ENCODE measurements at regions not wholly inside any gene's neighbourhood (a gene's known extent, or its start where the extent isn't known, plus 50 kb on each side); places are given as distances from the start of the nearest gene placed in this dataset.

DNA sequence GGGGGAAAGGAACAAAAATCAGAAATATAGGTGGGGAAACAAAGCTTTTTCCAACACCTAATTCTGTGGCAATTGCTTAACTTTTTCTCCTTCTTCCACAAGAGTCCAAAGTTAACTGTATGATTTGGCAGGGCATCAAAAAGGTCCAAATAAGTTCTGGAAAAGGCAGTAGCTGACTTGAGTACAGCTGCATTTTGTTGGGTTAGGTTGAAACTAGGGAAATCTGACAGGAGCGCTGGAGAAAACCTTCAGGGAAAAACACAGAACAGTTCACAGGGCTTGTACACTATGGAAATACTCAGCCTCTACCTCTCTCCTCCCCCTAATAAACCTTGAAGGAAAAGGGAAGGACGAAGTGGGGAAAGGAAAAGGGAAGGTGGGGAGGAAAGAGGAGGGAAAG lies 438.6 kb downstream of the ZEB2 start:
- Histone ChIP-seq H4K20me1 (ENCODE audit: control insufficient read depth, insufficient read depth, insufficient read length) (no peaks in the 10 kb centered on the region), H3K23ac (ENCODE audit: insufficient read length, low read depth, low read length) (no peak overlapping the region), H3K4me1 (ENCODE audit: insufficient read depth, low read length) (no peaks in the 10 kb centered on the region), H3K9me3 (ENCODE audit: control insufficient read depth, low read depth, low read length) (no peaks in the 10 kb centered on the region), H4K91ac (ENCODE audit: insufficient read length, low read depth, low read length) (no peak overlapping the region), H2AK5ac (ENCODE audit: insufficient read length, low read length) (no peak overlapping the region), H3T11ph (ENCODE audit: low read length) (no peak overlapping the region), H3K18ac (ENCODE audit: insufficient read length, low read depth, low read length) (no peak overlapping the region), H2AFZ (ENCODE audit: low read length) (no peak overlapping the region), H3K27ac (ENCODE audit: insufficient read length, low read depth, low read length) (no peak overlapping the region), H3K79me1 (ENCODE audit: insufficient read depth, low read depth, low read length, poor library complexity, severe bottlenecking) (no peaks in the 10 kb centered on the region), H3K27me3 (ENCODE audit: insufficient read depth, low read length) (no peaks in the 10 kb centered on the region), H3K23me2 (ENCODE audit: insufficient read length, low read depth, low read length, poor library complexity, severe bottlenecking) (no peaks in the 10 kb centered on the region), H3K4ac (ENCODE audit: low read depth, low read length) (no peak overlapping the region), H4K8ac (replicated peaks; ENCODE audit: insufficient read length, low read depth, low read length) (no peak overlapping the region), H3K9ac (ENCODE audit: extremely low read depth, insufficient read length, low read length) (no peak overlapping the region), H2BK20ac (ENCODE audit: low read depth, low read length, poor library complexity, severe bottlenecking) (no peak overlapping the region), H2BK15ac (ENCODE audit: low read depth, low read length) (no peak overlapping the region), H2BK5ac (ENCODE audit: insufficient read length, low read length) (no peak overlapping the region), H2BK120ac (ENCODE audit: low read depth, low read length, poor library complexity, severe bottlenecking) (no peak overlapping the region), H2BK12ac (ENCODE audit: insufficient read length, low read depth, low read length) (no peak overlapping the region), H4K5ac (ENCODE audit: insufficient read length, low read depth, low read length) (no peak overlapping the region), H3K56ac (ENCODE audit: insufficient read length, low read depth, low read length) (no peak overlapping the region), H3K14ac (ENCODE audit: insufficient read depth, low read length) (no peak overlapping the region), H3K79me2 (ENCODE audit: insufficient read depth, low read length) (no peaks in the 10 kb centered on the region), H3K4me2 (ENCODE audit: insufficient read depth, insufficient read length, low read length) (no peak overlapping the region)
- H3K4me1 Mint-ChIP-seq = peaks cover 2 to 11% of the 10 kb centered on the region in 2 experiments; a peak in 2 of 4 replicates
- no CpG with 5 or more reads among the region's 2 CpGs for whole genome bisulfite sequencing (ENCODE audit: extremely low coverage, insufficient read length, low lambda C conversion rate)
- H3K4me3 Mint-ChIP-seq = no peak overlapping the region
- H3K27ac Mint-ChIP-seq = peak overlapping the region in 1 of 3 experiments; percentile 19; a peak in 1 of 7 replicates
- TF ChIP-seq, protein P1, sequence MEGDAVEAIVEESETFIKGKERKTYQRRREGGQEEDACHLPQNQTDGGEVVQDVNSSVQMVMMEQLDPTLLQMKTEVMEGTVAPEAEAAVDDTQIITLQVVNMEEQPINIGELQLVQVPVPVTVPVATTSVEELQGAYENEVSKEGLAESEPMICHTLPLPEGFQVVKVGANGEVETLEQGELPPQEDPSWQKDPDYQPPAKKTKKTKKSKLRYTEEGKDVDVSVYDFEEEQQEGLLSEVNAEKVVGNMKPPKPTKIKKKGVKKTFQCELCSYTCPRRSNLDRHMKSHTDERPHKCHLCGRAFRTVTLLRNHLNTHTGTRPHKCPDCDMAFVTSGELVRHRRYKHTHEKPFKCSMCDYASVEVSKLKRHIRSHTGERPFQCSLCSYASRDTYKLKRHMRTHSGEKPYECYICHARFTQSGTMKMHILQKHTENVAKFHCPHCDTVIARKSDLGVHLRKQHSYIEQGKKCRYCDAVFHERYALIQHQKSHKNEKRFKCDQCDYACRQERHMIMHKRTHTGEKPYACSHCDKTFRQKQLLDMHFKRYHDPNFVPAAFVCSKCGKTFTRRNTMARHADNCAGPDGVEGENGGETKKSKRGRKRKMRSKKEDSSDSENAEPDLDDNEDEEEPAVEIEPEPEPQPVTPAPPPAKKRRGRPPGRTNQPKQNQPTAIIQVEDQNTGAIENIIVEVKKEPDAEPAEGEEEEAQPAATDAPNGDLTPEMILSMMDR (conservative IDR thresholded peaks at IDR 0.05) = no peak
- DNase-seq = no peak
- H3K27me3 Mint-ChIP-seq (ENCODE audit: low read depth) = no peaks in the 10 kb centered on the region
- no peaks in the 10 kb centered on the region for H3K36me3 Mint-ChIP-seq (ENCODE audit: insufficient read depth in 1 of 3, low read depth in 3 of 3)
- no peaks in the 10 kb centered on the region for H3K9me3 Mint-ChIP-seq

Measured in H9 (cell line).